ENCODE measurements at regions not wholly inside any gene's neighbourhood (a gene's known extent, or its start where the extent isn't known, plus 50 kb on each side); places are given as distances from the start of the nearest gene placed in this dataset.

DNA sequence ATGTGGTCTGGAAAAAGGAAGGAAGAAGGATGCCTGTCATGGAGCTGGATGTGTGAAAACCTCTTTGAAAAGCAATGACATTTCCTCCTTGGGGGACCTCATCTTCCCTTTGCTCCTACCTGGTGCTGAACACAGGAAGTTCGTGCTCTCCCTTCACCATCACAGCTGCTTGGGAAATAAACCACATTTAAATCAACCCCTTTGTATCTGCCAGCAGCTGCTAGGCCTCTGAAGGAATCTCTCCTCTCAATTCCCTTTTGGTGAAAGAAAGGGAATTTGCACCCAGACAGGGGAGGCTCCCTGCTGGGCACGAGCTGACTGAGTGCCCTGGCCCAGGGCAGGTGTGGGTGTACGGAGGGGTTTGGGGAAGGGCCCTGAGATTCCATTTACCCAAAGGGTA, 437.7 kb downstream of the TSHZ3 start:
- Mint-ChIP-seq H3K4me1 (no peaks in the 10 kb centered on the region), H3K36me3 (no peaks in the 10 kb centered on the region), H3K27ac (peak overlapping the region in 1 of 7 donors; percentile 64), H3K9me3 (no peaks in the 10 kb centered on the region), H3K27me3 (ENCODE audit: low read depth in 3 of 3) (peaks cover 0 to 2% (median 0%) of the 10 kb centered on the region in 3 donors), H3K4me3 (no peak overlapping the region)
- H3K27me3 ChIP-seq (ENCODE audit: control insufficient read depth in 2 of 2, insufficient read depth in 2 of 2, low read length in 2 of 2): no peaks in the 10 kb centered on the region
- no peak overlapping the region for H2AFZ ChIP-seq (ENCODE audit: insufficient read depth, low read depth, low read length, poor library complexity, severe bottlenecking)
- intact Hi-C loops (cut with micrococcal nuclease): no loop called here
- H3K27ac ChIP-seq (ENCODE audit: low read depth in 1 of 2, low read length in 2 of 2): no peak overlapping the region
- H3K9ac ChIP-seq (ENCODE audit: insufficient read depth, low read length, poor library complexity, severe bottlenecking): no peak overlapping the region
- no peak overlapping the region for H3K4me2 ChIP-seq (replicated peaks; ENCODE audit: extremely low read depth, low read length, poor library complexity, severe bottlenecking)
- no peaks in the 10 kb centered on the region for H3K9me3 ChIP-seq (replicated peaks in 1 of 2; ENCODE audit: control insufficient read depth in 1 of 2, insufficient read depth in 1 of 2, low read length in 2 of 2)
- H3K36me3 ChIP-seq (replicated peaks in 1 of 2; ENCODE audit: control insufficient read depth in 1 of 2, insufficient read depth in 2 of 2, low read length in 2 of 2): no peaks in the 10 kb centered on the region
- no peak for DNase-seq
- 17% methylated on average over 1 of the region's 3 CpGs for WGBS (ENCODE audit: insufficient coverage)
- TF ChIP-seq CTCF (IDR thresholded peaks at IDR 0.05): no peak
- H3K4me1 ChIP-seq (ENCODE audit: control insufficient read depth in 1 of 2, insufficient read depth in 2 of 2, low read length in 2 of 2): no peaks in the 10 kb centered on the region
- H3K79me2 ChIP-seq (ENCODE audit: insufficient read depth, low read length): no peaks in the 10 kb centered on the region
- H3K4me3 ChIP-seq (replicated peaks in 1 of 3; ENCODE audit: low read depth in 2 of 3, low read length in 3 of 3): no peak overlapping the region
- H4K20me1 ChIP-seq (ENCODE audit: insufficient read depth, low read length): no peaks in the 10 kb centered on the region

GRCh38 chr19:30910485-30911240, 438.6 kb downstream of the TSHZ3 start:
- Mint-ChIP-seq H3K4me3 (no peak overlapping the region), H3K27ac (no peak overlapping the region), H3K36me3 (no peaks in the 10 kb centered on the region), H3K4me1 (no peaks in the 10 kb centered on the region), H3K9me3 (no peaks in the 10 kb centered on the region), H3K27me3 (ENCODE audit: low read depth in 3 of 3) (peaks cover 0 to 2% (median 0%) of the 10 kb centered on the region in 3 donors)
- no peak for TF ChIP-seq CTCF (IDR thresholded peaks at IDR 0.05)
- H2AFZ ChIP-seq (ENCODE audit: insufficient read depth, low read depth, low read length, poor library complexity, severe bottlenecking): no peak overlapping the region
- 91% methylated on average over 8 of the region's 16 CpGs for WGBS (ENCODE audit: insufficient coverage)
- H3K4me1 ChIP-seq (ENCODE audit: control insufficient read depth in 1 of 2, insufficient read depth in 2 of 2, low read length in 2 of 2): no peaks in the 10 kb centered on the region
- H4K20me1 ChIP-seq (ENCODE audit: insufficient read depth, low read length): no peaks in the 10 kb centered on the region
- no peak overlapping the region for H3K4me2 ChIP-seq (replicated peaks; ENCODE audit: extremely low read depth, low read length, poor library complexity, severe bottlenecking)
- no peak overlapping the region for H3K27ac ChIP-seq (ENCODE audit: low read depth in 1 of 2, low read length in 2 of 2)
- H3K79me2 ChIP-seq (ENCODE audit: insufficient read depth, low read length): no peaks in the 10 kb centered on the region
- H3K36me3 ChIP-seq (replicated peaks in 1 of 2; ENCODE audit: control insufficient read depth in 1 of 2, insufficient read depth in 2 of 2, low read length in 2 of 2): no peaks in the 10 kb centered on the region
- no peaks in the 10 kb centered on the region for H3K9me3 ChIP-seq (replicated peaks in 1 of 2; ENCODE audit: control insufficient read depth in 1 of 2, insufficient read depth in 1 of 2, low read length in 2 of 2)
- H3K27me3 ChIP-seq (ENCODE audit: control insufficient read depth in 2 of 2, insufficient read depth in 2 of 2, low read length in 2 of 2): no peaks in the 10 kb centered on the region
- no peak overlapping the region for H3K9ac ChIP-seq (ENCODE audit: insufficient read depth, low read length, poor library complexity, severe bottlenecking)
- DNase-seq: no peak
- intact Hi-C loops (cut with micrococcal nuclease): no loop called here
- H3K4me3 ChIP-seq (replicated peaks in 1 of 3; ENCODE audit: low read depth in 2 of 3, low read length in 3 of 3): no peak overlapping the region
